Activated naive CD8-positive, alpha-beta T cell treated with anti-CD3 and anti-CD28 coated beads, Interleukin-2, amount 10 ng/mL, durations not matched to agents 7 days and 5 days (primary cell): ENCODE measurements at regions not wholly inside any gene's neighbourhood (a gene's known extent, or its start where the extent isn't known, plus 50 kb on each side); places are given as distances from the start of the nearest gene placed in this dataset.

Experiments
- ATAC-seq: fragments of 150-1000 bp; cut with Tn5 transposase; one replicate; pipeline ENCODE4 v1.10.0; 2021; ENCODE audit warnings: low read depth, moderate library complexity
- POLR2A ChIA-PET: fragments of 350-600 bp; sonication (Branson Sonifier 250); formaldehyde crosslinking; loops from one replicate; lab custom pipeline; 2021; ENCODE audit warnings: antibody characterized with exemption; lab: Charles Lee
- DNase-seq: peaks from one replicate; pipeline ENCODE4 v3.0.0; 2021
- H3K27ac Mint-ChIP-seq: one replicate; pipeline ENCODE4 v1.8.0; 2022; ENCODE audit warnings: mild to moderate bottlenecking, mixed read lengths
- H3K27me3 Mint-ChIP-seq: one replicate; pipeline ENCODE4 v1.8.0; 2022; ENCODE audit warnings: mild to moderate bottlenecking, moderate library complexity, mixed read lengths
- H3K36me3 Mint-ChIP-seq: one replicate; pipeline ENCODE4 v1.8.0; 2021; ENCODE audit warnings: mild to moderate bottlenecking, mixed read lengths
- H3K4me1 Mint-ChIP-seq: one replicate; pipeline ENCODE4 v1.8.0; 2021; ENCODE audit warnings: mixed read lengths
- H3K4me3 Mint-ChIP-seq: one replicate; pipeline ENCODE4 v1.8.0; 2022; ENCODE audit warnings: mild to moderate bottlenecking, moderate library complexity, mixed read lengths
- H3K9me3 Mint-ChIP-seq: one replicate; pipeline ENCODE4 v1.8.0; 2021; ENCODE audit warnings: mixed read lengths

DNA sequence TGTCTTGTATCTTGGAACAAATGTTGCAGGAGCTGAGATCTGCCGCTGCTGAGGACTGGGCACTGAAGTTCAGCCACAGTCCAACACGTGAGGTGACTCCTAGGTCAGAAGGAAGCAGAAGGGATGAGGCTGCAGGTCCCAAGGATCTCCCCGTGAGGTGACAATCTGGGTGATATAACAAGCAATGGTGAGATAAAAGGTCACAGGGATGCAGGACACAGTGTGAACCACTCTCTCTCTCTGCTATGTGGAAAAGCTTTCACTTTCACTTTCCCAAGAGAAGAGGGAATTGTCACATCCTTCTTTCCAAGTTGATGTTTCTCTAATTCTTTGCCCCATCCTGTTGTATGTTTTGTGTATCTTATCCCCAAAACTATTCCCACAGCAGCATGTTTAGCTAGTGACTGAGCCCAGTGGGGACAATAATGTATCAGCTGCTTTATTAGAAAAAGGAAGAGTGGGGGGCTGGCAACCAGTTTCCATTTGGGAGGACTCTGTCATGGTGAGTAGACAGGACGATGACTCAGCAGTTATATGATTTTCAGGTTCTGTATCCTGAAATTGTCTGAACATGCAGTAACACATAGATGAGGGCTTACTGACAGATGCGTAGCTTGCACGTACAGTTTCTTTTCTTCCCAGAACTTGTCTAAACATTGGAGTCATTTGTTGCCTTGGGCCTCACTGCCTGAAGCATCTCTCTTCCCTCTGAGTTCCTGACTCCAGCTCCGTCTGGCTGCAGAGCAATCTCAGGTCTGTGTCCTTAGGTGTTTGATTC, 1415.8 kb upstream of the TENM3 start:
- DNase-seq, result no peak
- Mint-ChIP-seq H3K27me3 (no peaks in the 10 kb centered on the region), H3K4me1 (peaks cover 3% of the 10 kb centered on the region), H3K27ac (no peak overlapping the region), H3K4me3 (peak overlapping the region; percentile 61), H3K9me3 (no peaks in the 10 kb centered on the region), H3K36me3 (no peaks in the 10 kb centered on the region)
- POLR2A ChIA-PET, result no interaction called here
- ATAC-seq, result no peak

GRCh38 chr4:180828455-180829018, 1414.7 kb upstream of the TENM3 start:
- Mint-ChIP-seq H3K9me3 (no peaks in the 10 kb centered on the region), H3K27ac (no peak overlapping the region), H3K4me3 (no peak overlapping the region), H3K4me1 (peaks cover 3% of the 10 kb centered on the region), H3K36me3 (no peaks in the 10 kb centered on the region), H3K27me3 (no peaks in the 10 kb centered on the region)
- POLR2A ChIA-PET, result no interaction called here
- DNase-seq (no peak), ATAC-seq (no peak)

GRCh38 chr4:180832073-180832472, 1411.1 kb upstream of the TENM3 start:
- H3K36me3 Mint-ChIP-seq, result no peaks in the 10 kb centered on the region
- H3K27me3 Mint-ChIP-seq, result no peaks in the 10 kb centered on the region
- H3K27ac Mint-ChIP-seq, result no peak overlapping the region
- H3K9me3 Mint-ChIP-seq, result no peaks in the 10 kb centered on the region
- DNase-seq (no peak), ATAC-seq (no peak)
- POLR2A ChIA-PET, result no interaction called here
- H3K4me1 Mint-ChIP-seq, result peaks cover 2% of the 10 kb centered on the region
- no peak overlapping the region for H3K4me3 Mint-ChIP-seq

GRCh38 chr4:180840142-180840541, 1403.1 kb upstream of the TENM3 start:
- POLR2A ChIA-PET, result no interaction called here

GRCh38 chr4:180850318-180850940, 1392.8 kb upstream of the TENM3 start:
- no peaks in the 10 kb centered on the region for H3K27me3 Mint-ChIP-seq
- H3K4me1 Mint-ChIP-seq, result no peaks in the 10 kb centered on the region
- H3K9me3 Mint-ChIP-seq, result no peaks in the 10 kb centered on the region
- H3K27ac Mint-ChIP-seq, result no peak overlapping the region
- no peak overlapping the region for H3K4me3 Mint-ChIP-seq
- DNase-seq (no peak), ATAC-seq (no peak)
- POLR2A ChIA-PET, result no interaction called here
- no peaks in the 10 kb centered on the region for H3K36me3 Mint-ChIP-seq

More at GRCh38 chr4:180840142-180840541, 1403.1 kb upstream of the TENM3 start:
- Mint-ChIP-seq H3K27me3 (no peaks in the 10 kb centered on the region), H3K27ac (no peak overlapping the region), H3K36me3 (no peaks in the 10 kb centered on the region), H3K4me1 (no peaks in the 10 kb centered on the region), H3K9me3 (no peaks in the 10 kb centered on the region), H3K4me3 (no peak overlapping the region)
- DNase-seq (no peak), ATAC-seq (no peak)

GRCh38 chr4:180852738-180853137, 1390.5 kb upstream of the TENM3 start:
- ATAC-seq, result no peak
- H3K4me1 Mint-ChIP-seq, result no peaks in the 10 kb centered on the region
- H3K36me3 Mint-ChIP-seq, result no peaks in the 10 kb centered on the region
- H3K4me3 Mint-ChIP-seq, result no peak overlapping the region
- no peak for DNase-seq
- H3K9me3 Mint-ChIP-seq, result no peaks in the 10 kb centered on the region
- no peaks in the 10 kb centered on the region for H3K27me3 Mint-ChIP-seq
- POLR2A ChIA-PET, result no interaction called here
- H3K27ac Mint-ChIP-seq, result no peak overlapping the region

DNA sequence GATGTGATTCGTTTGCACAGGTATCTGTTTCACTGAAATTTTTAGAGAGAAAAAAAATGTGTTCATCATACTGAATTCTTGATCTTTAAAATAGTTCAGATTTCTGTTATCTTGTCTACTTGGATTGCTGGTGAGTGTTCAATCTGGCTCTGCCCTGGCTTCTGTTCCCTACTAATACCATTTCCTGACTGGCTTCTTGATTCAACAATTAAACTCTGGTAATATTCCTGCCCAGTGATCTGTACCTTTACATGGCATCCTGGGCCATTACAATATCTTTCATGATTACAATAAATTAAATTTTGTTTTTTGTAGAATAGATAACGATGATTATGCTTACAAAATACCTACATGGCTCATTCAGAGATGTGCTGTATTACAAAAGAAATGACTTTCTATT, 1388.0 kb upstream of the TENM3 start:
- POLR2A ChIA-PET, result no interaction called here
- DNase-seq (no peak), ATAC-seq (no peak)
- Mint-ChIP-seq H3K27me3 (no peaks in the 10 kb centered on the region), H3K4me3 (no peak overlapping the region), H3K4me1 (no peaks in the 10 kb centered on the region), H3K27ac (no peak overlapping the region), H3K36me3 (no peaks in the 10 kb centered on the region), H3K9me3 (peaks cover 1% of the 10 kb centered on the region)

- ATAC-seq, result no peak
- no peak for DNase-seq
Measured at GRCh38 chr4:180860089-180860720, 1383.0 kb upstream of the TENM3 start.

GRCh38 chr4:180861651-180862050, 1381.6 kb upstream of the TENM3 start:
- peaks cover 1% of the 10 kb centered on the region for H3K9me3 Mint-ChIP-seq
- no peaks in the 10 kb centered on the region for H3K27me3 Mint-ChIP-seq
- no peaks in the 10 kb centered on the region for H3K4me1 Mint-ChIP-seq
- H3K27ac Mint-ChIP-seq, result no peak overlapping the region
- no peaks in the 10 kb centered on the region for H3K36me3 Mint-ChIP-seq
- H3K4me3 Mint-ChIP-seq, result no peak overlapping the region
- DNase-seq (no peak), ATAC-seq (no peak)
- POLR2A ChIA-PET, result no interaction called here

More at GRCh38 chr4:180860089-180860720, 1383.0 kb upstream of the TENM3 start:
- no peak overlapping the region for H3K4me3 Mint-ChIP-seq
- no peak overlapping the region for H3K27ac Mint-ChIP-seq
- peaks cover 1% of the 10 kb centered on the region for H3K9me3 Mint-ChIP-seq
- POLR2A ChIA-PET, result no interaction called here
- no peaks in the 10 kb centered on the region for H3K27me3 Mint-ChIP-seq
- no peaks in the 10 kb centered on the region for H3K36me3 Mint-ChIP-seq
- no peaks in the 10 kb centered on the region for H3K4me1 Mint-ChIP-seq

GRCh38 chr4:180866933-180867643, 1376.1 kb upstream of the TENM3 start:
- H3K4me1 Mint-ChIP-seq, result no peaks in the 10 kb centered on the region
- ATAC-seq, result no peak
- H3K9me3 Mint-ChIP-seq, result no peaks in the 10 kb centered on the region
- no peak overlapping the region for H3K4me3 Mint-ChIP-seq
- no peaks in the 10 kb centered on the region for H3K36me3 Mint-ChIP-seq
- POLR2A ChIA-PET, result no interaction called here
- no peak overlapping the region for H3K27ac Mint-ChIP-seq
- no peaks in the 10 kb centered on the region for H3K27me3 Mint-ChIP-seq
- no peak for DNase-seq

DNA sequence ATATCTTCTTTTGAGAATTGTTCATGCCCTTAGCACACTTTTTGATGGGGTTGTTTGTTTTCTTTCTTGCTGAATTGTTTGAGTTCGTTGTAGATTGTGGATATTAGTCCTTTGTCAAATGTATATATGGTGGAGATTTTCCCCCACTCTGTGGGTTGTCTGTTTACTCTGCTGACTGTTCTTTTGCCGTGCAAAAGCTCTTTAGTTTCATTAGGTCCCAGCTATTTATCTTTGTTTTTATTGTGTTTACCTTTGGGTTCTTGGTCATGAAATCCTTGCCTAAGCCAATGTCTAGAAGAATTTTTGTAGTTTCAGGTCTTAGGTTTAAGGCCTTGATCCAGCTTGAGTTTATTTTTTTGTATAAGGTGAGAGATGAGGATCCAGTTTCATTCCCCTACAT, 1372.6 kb upstream of the TENM3 start:
- Mint-ChIP-seq H3K27ac (no peak overlapping the region), H3K4me3 (no peak overlapping the region), H3K36me3 (no peaks in the 10 kb centered on the region), H3K4me1 (no peaks in the 10 kb centered on the region), H3K27me3 (no peaks in the 10 kb centered on the region), H3K9me3 (peaks cover 3% of the 10 kb centered on the region)
- no peak for ATAC-seq
- no peak for DNase-seq
- POLR2A ChIA-PET, result no interaction called here

DNA sequence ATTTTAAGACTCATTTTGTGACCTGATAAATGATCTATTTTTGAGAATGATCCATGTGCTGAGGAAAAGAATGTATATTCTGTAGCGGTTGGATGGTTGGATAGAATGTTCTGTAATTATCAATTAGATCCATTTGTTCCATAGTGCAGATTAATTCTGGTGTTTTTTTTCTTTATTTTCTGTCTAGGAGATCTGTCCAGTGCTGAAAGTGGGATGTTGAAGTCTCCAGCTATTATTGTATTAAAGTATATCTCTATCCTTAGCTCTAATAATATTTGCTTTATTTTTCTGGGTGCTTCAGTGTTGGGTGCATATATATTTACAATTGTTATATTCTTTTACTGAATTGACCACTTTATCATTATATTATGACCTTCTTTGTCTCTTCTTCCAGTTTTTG, 1344.9 kb upstream of the TENM3 start:
- H3K4me1 Mint-ChIP-seq, result no peaks in the 10 kb centered on the region
- DNase-seq (no peak), ATAC-seq (no peak)
- H3K9me3 Mint-ChIP-seq, result peaks cover 1% of the 10 kb centered on the region
- H3K4me3 Mint-ChIP-seq, result no peak overlapping the region
- H3K27me3 Mint-ChIP-seq, result no peaks in the 10 kb centered on the region
- no peak overlapping the region for H3K27ac Mint-ChIP-seq
- no peaks in the 10 kb centered on the region for H3K36me3 Mint-ChIP-seq
- POLR2A ChIA-PET, result no interaction called here

DNA sequence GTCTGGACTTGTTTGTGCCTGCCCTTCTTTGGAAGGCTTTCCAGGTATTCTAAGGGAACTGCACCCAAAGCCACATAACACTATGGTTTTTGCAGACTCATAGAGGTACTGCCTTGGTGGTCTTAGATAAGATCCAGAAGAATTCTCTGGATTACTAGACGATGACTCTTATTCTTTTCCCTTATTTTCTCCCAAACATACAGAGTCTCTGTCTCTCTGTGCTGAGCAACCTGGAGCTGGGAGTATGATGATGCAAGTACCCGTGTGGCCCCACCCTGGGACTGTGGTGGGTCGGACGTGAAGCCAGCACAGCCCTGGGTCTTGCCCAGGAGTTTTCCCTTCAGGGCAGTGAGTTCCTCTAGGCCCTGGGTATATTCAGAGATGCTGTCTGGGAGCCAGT, 1342.4 kb upstream of the TENM3 start:
- H3K4me1 Mint-ChIP-seq, result no peaks in the 10 kb centered on the region
- no peak overlapping the region for H3K27ac Mint-ChIP-seq
- H3K27me3 Mint-ChIP-seq, result no peaks in the 10 kb centered on the region
- H3K9me3 Mint-ChIP-seq, result peaks cover 1% of the 10 kb centered on the region
- no peaks in the 10 kb centered on the region for H3K36me3 Mint-ChIP-seq
- no peak for ATAC-seq
- POLR2A ChIA-PET, result no interaction called here
- no peak overlapping the region for H3K4me3 Mint-ChIP-seq
- no peak for DNase-seq
